HPDE6-E6E7 (cell line): ENCODE measurements at regions not wholly inside any gene's neighbourhood (a gene's known extent, or its start where the extent isn't known, plus 50 kb on each side); places are given as distances from the start of the nearest gene placed in this dataset.

Experiments
- DNase-seq: peaks from one replicate; pipeline ENCODE4 v3.0.0; 2011; ENCODE audit warnings: missing footprints; ENCODE audit errors: extremely low spot score

- no peak for DNase-seq
These were observed 49.9 kb upstream of the ATP2B2 start for GRCh38 chr3:10555263-10555662.

GRCh38 chr3:10556312-10556711, 50.9 kb upstream of the ATP2B2 start:
- DNase-seq = no peak

- DNase-seq = no peak
These were observed 51.9 kb upstream of the ATP2B2 start for GRCh38 chr3:10557250-10557649.

GRCh38 chr3:10557781-10558373, 52.5 kb upstream of the ATP2B2 start:
- no peak for DNase-seq

GRCh38 chr3:10558736-10559135, 53.4 kb upstream of the ATP2B2 start:
- DNase-seq = no peak

- DNase-seq = no peak
These were observed 54.9 kb upstream of the ATP2B2 start for GRCh38 chr3:10560060-10560861.

- DNase-seq = no peak
These were observed 56.0 kb upstream of the ATP2B2 start for GRCh38 chr3:10561162-10561945.

GRCh38 chr3:10561946-10562560, 56.7 kb upstream of the ATP2B2 start:
- no peak for DNase-seq

GRCh38 chr3:10563396-10563795, 58.0 kb upstream of the ATP2B2 start:
- DNase-seq = no peak

- DNase-seq = no peak
These were observed 60.4 kb upstream of the ATP2B2 start for GRCh38 chr3:10565814-10566213.

- no peak for DNase-seq
These were observed 61.1 kb upstream of the ATP2B2 start for GRCh38 chr3:10566451-10566850.

GRCh38 chr3:10568549-10568948, 63.2 kb upstream of the ATP2B2 start:
- DNase-seq = no peak

- DNase-seq = no peak
These were observed 65.0 kb upstream of the ATP2B2 start for GRCh38 chr3:10570196-10570946.

GRCh38 chr3:10574101-10574620, 68.8 kb upstream of the ATP2B2 start:
- DNase-seq = no peak

- DNase-seq = no peak
These were observed 70.3 kb upstream of the ATP2B2 start for GRCh38 chr3:10575601-10576160.

GRCh38 chr3:10577486-10577885, 72.1 kb upstream of the ATP2B2 start:
- DNase-seq = no peak

GRCh38 chr3:10580426-10580825, 75.0 kb upstream of the ATP2B2 start:
- no peak for DNase-seq

GRCh38 chr3:10581251-10581650, 75.9 kb upstream of the ATP2B2 start:
- DNase-seq = no peak

- no peak for DNase-seq
These were observed 76.3 kb upstream of the ATP2B2 start for GRCh38 chr3:10581716-10582115.

GRCh38 chr3:10582733-10583132, 77.3 kb upstream of the ATP2B2 start:
- DNase-seq = no peak
